ENCODE measurements at regions not wholly inside any gene's neighbourhood (a gene's known extent, or its start where the extent isn't known, plus 50 kb on each side); places are given as distances from the start of the nearest gene placed in this dataset.

GRCh38 chr12:22396735-22397134 lies 62.2 kb upstream of the ST8SIA1 start:
- DNase-seq = peak; percentile 10

- DNase-seq = no peak
Observed at GRCh38 chr12:22396253-22396652, 61.7 kb upstream of the ST8SIA1 start.

GRCh38 chr12:22395666-22396065 lies 61.2 kb upstream of the ST8SIA1 start:
- DNase-seq = no peak

Measured in suppressor macrophage treated with lipopolysaccharide for 4 hours (primary cell).